H1 (cell line): ENCODE measurements at regions not wholly inside any gene's neighbourhood (a gene's known extent, or its start where the extent isn't known, plus 50 kb on each side); places are given as distances from the start of the nearest gene placed in this dataset.

ENCODE experiments used
- CTCF ChIA-PET: fragments of 300-600 bp; sonication (Branson Sonifier 250); formaldehyde crosslinking; loops from one replicate; lab custom pipeline; 2021; ENCODE audit not compliant: partially characterized antibody; lab: Charles Lee
- POLR2A ChIA-PET: fragments of 300-600 bp; sonication (Branson Sonifier 250); formaldehyde crosslinking; loops from one replicate; lab custom pipeline; 2021; ENCODE audit warnings: inconsistent platforms; ENCODE audit not compliant: partially characterized antibody; lab: Charles Lee
- DNase-seq, 2 experiments: peaks; one replicate each; pipeline versions ENCODE4 v3.0.0 to v3.0.0-alpha.2; 2010 to 2022; ENCODE audit warnings: low spot score in 2 of 2, low read depth in 1 of 2, mixed read lengths in 1 of 2
- FAIRE-seq: peaks from 2 replicates; lab custom pipeline; 2011; peaks lifted over from hg19 to GRCh38; lab: Jason Lieb, UNC
- H2AFZ ChIP-seq: 2 replicates; pipeline ENCODE4 v1.8.1; 2012; ENCODE audit warnings: low read length, inconsistent platforms
- H2AK5ac ChIP-seq: 2 replicates; pipeline ENCODE4 v1.6.1; 2013; ENCODE audit warnings: low read depth, low read length
- H2BK120ac ChIP-seq: replicated peaks from 2 replicates; pipeline ENCODE3; 2013; ENCODE audit warnings: low read depth, low read length, inconsistent platforms
- H2BK12ac ChIP-seq: 2 replicates; pipeline ENCODE4 v1.6.1; 2013; ENCODE audit warnings: low read depth, low read length
- H2BK15ac ChIP-seq: 2 replicates; pipeline ENCODE4 v1.6.1; 2013; ENCODE audit warnings: low read length
- H2BK20ac ChIP-seq: 2 replicates; pipeline ENCODE4 v1.6.1; 2013; ENCODE audit warnings: low read length
- H2BK5ac ChIP-seq: 2 replicates; pipeline ENCODE4 v1.6.1; 2013; ENCODE audit warnings: low read depth, low read length
- H3K14ac ChIP-seq: 2 replicates; pipeline ENCODE4 v1.6.1; 2013; ENCODE audit warnings: inconsistent platforms; ENCODE audit not compliant: insufficient read length
- H3K18ac ChIP-seq: 2 replicates; pipeline ENCODE4 v1.6.1; 2013; ENCODE audit warnings: low read length; ENCODE audit errors: extremely low read depth
- H3K23ac ChIP-seq: 2 replicates; pipeline ENCODE4 v1.6.1; 2013; ENCODE audit warnings: inconsistent platforms; ENCODE audit not compliant: insufficient read length
- H3K23me2 ChIP-seq: 2 replicates; pipeline ENCODE4 v1.6.1; 2013; ENCODE audit warnings: low read depth, low read length
- H3K27ac ChIP-seq: 2 replicates; pipeline ENCODE4 v1.6.1; 2011; ENCODE audit warnings: low read depth, low read length, inconsistent platforms
- H3K27me3 ChIP-seq, 4 experiments: replicated peaks in 1 of 4; 1 replicate in 1 of 4; 2 replicates in 3 of 4; pipeline versions ENCODE4 v1.6.1 to v1.8.1; 2011 to 2013; ENCODE audit warnings: low read length in 3 of 4, mild to moderate bottlenecking in 3 of 4, inconsistent platforms in 2 of 4, mixed read lengths in 2 of 4, moderate library complexity in 1 of 4; ENCODE audit not compliant: control insufficient read depth in 3 of 4, insufficient read depth in 3 of 4; ENCODE audit errors: extremely low read depth in 1 of 4
- H3K36me3 ChIP-seq, 4 experiments: 2 replicates each; pipeline versions ENCODE4 v1.6.1 to v1.8.1; 2011 to 2013; ENCODE audit warnings: mild to moderate bottlenecking in 4 of 4, low read length in 3 of 4, moderate library complexity in 2 of 4, control low read depth in 1 of 4, inconsistent platforms in 1 of 4; ENCODE audit not compliant: insufficient read depth in 4 of 4, control insufficient read depth in 2 of 4
- H3K4ac ChIP-seq: replicated peaks from 2 replicates; pipeline ENCODE3; 2013; ENCODE audit warnings: low read length, low read depth, mixed read lengths, inconsistent platforms; ENCODE audit not compliant: insufficient read length
- H3K4me1 ChIP-seq, 4 experiments: replicated peaks in 1 of 4; 1 replicate in 1 of 4; 2 replicates in 3 of 4; pipeline versions ENCODE4 v1.6.1 to v1.8.1; 2011 to 2013; ENCODE audit warnings: low read length in 3 of 4, inconsistent platforms in 2 of 4, mixed read lengths in 1 of 4; ENCODE audit not compliant: insufficient read depth in 4 of 4, control insufficient read depth in 3 of 4
- H3K4me2 ChIP-seq, 2 experiments: 2 replicates each; pipeline versions ENCODE4 v1.6.1 to v1.8.1; 2011 to 2013; ENCODE audit warnings: low read depth in 2 of 2, low read length in 2 of 2, control low read depth in 1 of 2, inconsistent platforms in 1 of 2, mild to moderate bottlenecking in 1 of 2; ENCODE audit not compliant: insufficient read depth in 1 of 2
- H3K4me3 ChIP-seq, 4 experiments: fragments of 200-600, 300-600 bp in 1 of 4; sonication (generic), shearing (Covaris generic), sonication (Bioruptor Twin) in 1 of 4; 2 replicates each; pipeline versions ENCODE4 v1.5.1 to v1.8.1; 2011 to 2016; ENCODE audit warnings: low read length in 4 of 4, low read depth in 3 of 4, control low read depth in 2 of 4, inconsistent platforms in 2 of 4, mild to moderate bottlenecking in 2 of 4, mixed read lengths in 1 of 4, moderate library complexity in 1 of 4; ENCODE audit not compliant: insufficient read depth in 2 of 4; ENCODE audit errors: extremely low read depth in 1 of 4
- H3K56ac ChIP-seq: replicated peaks from 2 replicates; pipeline ENCODE3; 2013; ENCODE audit warnings: low read depth, mild to moderate bottlenecking, mixed read lengths, low read length, inconsistent platforms; ENCODE audit not compliant: insufficient read length
- H3K79me1 ChIP-seq: 2 replicates; pipeline ENCODE4 v1.6.1; 2013; ENCODE audit warnings: low read depth, low read length, control low read depth
- H3K79me2 ChIP-seq, 2 experiments: 2 replicates each; pipeline versions ENCODE4 v1.6.1 to v1.8.1; 2012 to 2013; ENCODE audit warnings: low read length in 2 of 2, mild to moderate bottlenecking in 2 of 2, inconsistent platforms in 1 of 2; ENCODE audit not compliant: insufficient read depth in 2 of 2, control insufficient read depth in 1 of 2
- H3K9ac ChIP-seq, 4 experiments: replicated peaks in 1 of 4; 1 replicate in 1 of 4; 2 replicates in 3 of 4; pipeline versions ENCODE4 v1.6.1 to v1.8.1; 2011 to 2013; ENCODE audit warnings: low read depth in 3 of 4, low read length in 3 of 4, control low read depth in 2 of 4, mild to moderate bottlenecking in 2 of 4, moderate library complexity in 2 of 4, inconsistent platforms in 1 of 4; ENCODE audit errors: extremely low read depth in 1 of 4
- H3K9me3 ChIP-seq, 2 experiments: 2 replicates each; pipeline versions ENCODE4 v1.6.1 to v1.8.1; 2012 to 2013; ENCODE audit warnings: mild to moderate bottlenecking in 2 of 2, moderate library complexity in 2 of 2, control low read depth in 1 of 2, inconsistent platforms in 1 of 2, low read depth in 1 of 2, low read length in 1 of 2, mixed read lengths in 1 of 2; ENCODE audit not compliant: insufficient read depth in 2 of 2
- H4K20me1 ChIP-seq, 2 experiments: replicated peaks in 1 of 2; 2 replicates each; pipeline versions ENCODE3 to v1.8.1; 2011 to 2013; ENCODE audit warnings: inconsistent platforms in 2 of 2, low read length in 2 of 2, mild to moderate bottlenecking in 1 of 2; ENCODE audit not compliant: insufficient read depth in 2 of 2, control insufficient read depth in 1 of 2
- H4K5ac ChIP-seq: 2 replicates; pipeline ENCODE4 v1.6.1; 2013; ENCODE audit warnings: low read length, low read depth, mixed read lengths, inconsistent platforms; ENCODE audit not compliant: insufficient read length
- H4K8ac ChIP-seq: 2 replicates; pipeline ENCODE4 v1.8.0; 2013; ENCODE audit warnings: mild to moderate bottlenecking, moderate library complexity, low read length, inconsistent platforms; ENCODE audit not compliant: insufficient read depth; ENCODE audit errors: extremely low read depth
- H4K91ac ChIP-seq: replicated peaks from 2 replicates; pipeline ENCODE3; 2013; ENCODE audit warnings: low read length, mixed read lengths, inconsistent platforms; ENCODE audit not compliant: insufficient read length
- BCL11A ChIP-seq, 2 experiments: IDR thresholded peaks; one replicate each; pipeline ENCODE4 v1.6.1; 2011; ENCODE audit warnings: low read depth in 2 of 2, low read length in 2 of 2, mild to moderate bottlenecking in 2 of 2
- BRCA1 ChIP-seq: IDR thresholded peaks from 2 replicates; pipeline ENCODE4 v1.6.1; 2012; ENCODE audit warnings: low read depth, low read length, improper control_type of control experiment
- CBX8 ChIP-seq: fragments of 300-800, 300-1000 bp; sonication (generic); IDR thresholded peaks from 2 replicates; pipeline ENCODE4 v1.7.1; 2016; ENCODE audit warnings: low read depth, low read length, borderline replicate concordance
- CHD2 ChIP-seq: IDR thresholded peaks from 2 replicates; pipeline ENCODE4 v1.6.1; 2012; ENCODE audit warnings: low read length, improper control_type of control experiment
- EP300 ChIP-seq, 2 experiments: IDR thresholded peaks; 1 replicate in 1 of 2; 2 replicates in 1 of 2; pipeline ENCODE4 v1.6.1; 2011 to 2012; ENCODE audit warnings: low read depth in 2 of 2, low read length in 2 of 2, mild to moderate bottlenecking in 2 of 2, borderline replicate concordance in 1 of 2, inconsistent platforms in 1 of 2, moderate library complexity in 1 of 2
- JUND ChIP-seq: IDR thresholded peaks from 2 replicates; pipeline ENCODE4 v1.6.1; 2011; ENCODE audit warnings: mild to moderate bottlenecking, improper control_type of control experiment, low read length
- NANOG ChIP-seq: IDR thresholded peaks from 2 replicates; pipeline ENCODE4 v1.6.1; 2011; ENCODE audit warnings: low read length, low read depth, mild to moderate bottlenecking, inconsistent platforms; ENCODE audit not compliant: insufficient read depth, poor library complexity, severe bottlenecking
- SIRT6 ChIP-seq: IDR thresholded peaks from one replicate; pipeline ENCODE4 v1.7.1; 2012; ENCODE audit warnings: low read length, inconsistent platforms
- SP4 ChIP-seq: IDR thresholded peaks from 2 replicates; pipeline ENCODE4 v1.6.1; 2012; ENCODE audit warnings: low read length, inconsistent platforms
- SRF ChIP-seq: IDR thresholded peaks from 2 replicates; pipeline ENCODE4 v1.6.1; 2011; ENCODE audit warnings: mild to moderate bottlenecking, low read depth, low read length, moderate library complexity
- TEAD4 ChIP-seq: IDR thresholded peaks from 2 replicates; pipeline ENCODE4 v1.6.1; 2012; ENCODE audit warnings: low read depth, low read length, inconsistent platforms, mixed read lengths
- USF2 ChIP-seq: IDR thresholded peaks from 2 replicates; pipeline ENCODE4 v1.6.1; 2011; ENCODE audit warnings: low read length, improper control_type of control experiment
- ZNF274 ChIP-seq: IDR thresholded peaks from 2 replicates; pipeline ENCODE4 v1.7.0; 2012; ENCODE audit warnings: low read length, borderline replicate concordance; ENCODE audit errors: extremely low read depth
- WGBS, 2 experiments: shearing (Covaris generic) in 1 of 2; methylation state at CpG; one replicate each; pipeline versions ENCODE4 v1.1.6 to v1.1.7; 2013 to 2015; ENCODE audit warnings: low lambda C conversion rate in 2 of 2, mixed read lengths in 2 of 2, inconsistent platforms in 1 of 2, low coverage in 1 of 2, missing lambda C conversion rate in 1 of 2; ENCODE audit not compliant: insufficient replicate concordance in 2 of 2, insufficient coverage in 1 of 2, insufficient read length in 1 of 2; ENCODE audit errors: extremely low coverage in 1 of 2, missing lambda C conversion rate in 1 of 2; 5-methylcytosine and 5-hydroxymethylcytosine counted together

- no peak overlapping the region for H2BK20ac ChIP-seq
- CTCF ChIA-PET: no interaction called here
- TF ChIP-seq TEAD4: no peak
- no peak for TF ChIP-seq BCL11A (IDR thresholded peaks at IDR 0.05; ENCODE audit: low read depth in 2 of 2, low read length in 2 of 2)
- TF ChIP-seq SIRT6: no peak
- TF ChIP-seq SRF: no peak
- no peak for TF ChIP-seq BRCA1
- no peak for TF ChIP-seq CHD2
- no peak for TF ChIP-seq ZNF274
- TF ChIP-seq EP300 (IDR thresholded peaks at IDR 0.05; ENCODE audit: borderline replicate concordance in 1 of 2, low read depth in 2 of 2, low read length in 2 of 2): no peak
- TF ChIP-seq SP4: no peak
- TF ChIP-seq NANOG: no peak
- no peak for TF ChIP-seq JUND
- no peak for TF ChIP-seq USF2
- TF ChIP-seq CBX8: no peak
Observed at GRCh38 chr6:122005661-122006060, 393.8 kb upstream of the HSF2 start.

More at GRCh38 chr6:122005661-122006060, 393.8 kb upstream of the HSF2 start:
- Histone ChIP-seq H3K9me3 (no peaks in the 10 kb centered on the region), H3K23me2 (no peaks in the 10 kb centered on the region), H3K4me1 (peaks cover 3 to 10% (median 5%) of the 10 kb centered on the region in 4 experiments; a peak in 4 of 7 replicates), H2BK12ac (no peak overlapping the region), H3K18ac (no peak overlapping the region), H3K79me2 (no peaks in the 10 kb centered on the region), H3K4me2 (no peak overlapping the region), H3K4me3 (no peak overlapping the region), H2BK15ac (no peak overlapping the region), H3K27me3 (no peaks in the 10 kb centered on the region), H3K4ac (no peak overlapping the region), H4K20me1 (no peaks in the 10 kb centered on the region), H3K36me3 (no peaks in the 10 kb centered on the region; a peak in 1 of 8 replicates), H4K5ac (no peak overlapping the region), H3K9ac (no peak overlapping the region), H4K91ac (no peak overlapping the region), H2AK5ac (no peak overlapping the region), H3K23ac (no peak overlapping the region), H2BK120ac (no peak overlapping the region), H2BK5ac (no peak overlapping the region), H3K14ac (no peak overlapping the region), H4K8ac (no peak overlapping the region), H3K56ac (no peak overlapping the region), H2AFZ (no peak overlapping the region), H3K27ac (no peak overlapping the region), H3K79me1 (no peaks in the 10 kb centered on the region)
- POLR2A ChIA-PET: no interaction called here
- FAIRE-seq (no peak), DNase-seq (no peak)
- WGBS, 2 experiments: 79% methylated on average over 3 of the region's 3 CpGs; no CpG with 5 or more reads in 1 of the 2 experiments
